Ishikawa (cell line): ENCODE measurements at regions not wholly inside any gene's neighbourhood (a gene's known extent, or its start where the extent isn't known, plus 50 kb on each side); places are given as distances from the start of the nearest gene placed in this dataset.

Source experiments
- CEBPB ChIP-seq: IDR thresholded peaks from 2 replicates; pipeline ENCODE4 v1.6.1; 2012
- CREB1 ChIP-seq: IDR thresholded peaks from 2 replicates; pipeline ENCODE4 v1.6.1; 2012; ENCODE audit warnings: low read depth
- EGR1 ChIP-seq: IDR thresholded peaks from 2 replicates; pipeline ENCODE4 v1.6.1; 2012
- EP300 ChIP-seq: IDR thresholded peaks from 2 replicates; pipeline ENCODE4 v1.6.1; 2012; ENCODE audit warnings: borderline replicate concordance
- FOXM1 ChIP-seq: IDR thresholded peaks from 2 replicates; pipeline ENCODE4 v1.6.1; 2012; ENCODE audit warnings: low read depth, borderline replicate concordance
- MAX ChIP-seq: IDR thresholded peaks from 2 replicates; pipeline ENCODE4 v1.6.1; 2012
- NFIC ChIP-seq: IDR thresholded peaks from 2 replicates; pipeline ENCODE4 v1.6.1; 2012
- RAD21 ChIP-seq: IDR thresholded peaks from 2 replicates; pipeline ENCODE4 v1.6.1; 2012; ENCODE audit warnings: low read depth
- REST ChIP-seq: IDR thresholded peaks from 2 replicates; pipeline ENCODE4 v1.6.1; 2012; ENCODE audit warnings: low read depth, mild to moderate bottlenecking
- TAF1 ChIP-seq: IDR thresholded peaks from 2 replicates; pipeline ENCODE4 v1.6.1; 2012; ENCODE audit warnings: low read depth, mild to moderate bottlenecking
- TCF12 ChIP-seq: IDR thresholded peaks from 2 replicates; pipeline ENCODE4 v1.6.1; 2012; ENCODE audit warnings: low read depth
- TEAD4 ChIP-seq: IDR thresholded peaks from 2 replicates; pipeline ENCODE4 v1.6.1; 2012
- USF1 ChIP-seq: IDR thresholded peaks from 2 replicates; pipeline ENCODE4 v1.6.1; 2012
- YY1 ChIP-seq: IDR thresholded peaks from 2 replicates; pipeline ENCODE4 v1.6.1; 2012; ENCODE audit warnings: low read depth
- ZBTB7A ChIP-seq: IDR thresholded peaks from 2 replicates; pipeline ENCODE4 v1.6.1; 2012; ENCODE audit warnings: low read depth

- TF ChIP-seq CREB1 (no peak), YY1 (peak; percentile 83), FOXM1 (no peak), ZBTB7A (no peak), USF1 (peak; percentile 91), MAX (no peak), RAD21 (peak; percentile 25), EP300 (no peak), REST (no peak)
These were observed 57.8 kb upstream of the HSPA9 start for GRCh38 chr5:138632900-138633489.

- TF ChIP-seq FOXM1 (no peak), MAX (no peak), TCF12 (no peak), TAF1 (no peak)
These were observed 56.1 kb upstream of the HSPA9 start for GRCh38 chr5:138631096-138631928.

GRCh38 chr5:138629392-138629791, 54.2 kb upstream of the HSPA9 start:
- TF ChIP-seq FOXM1: no peak
- TF ChIP-seq TCF12: no peak
- TF ChIP-seq USF1: no peak
- no peak for TF ChIP-seq EGR1
- no peak for TF ChIP-seq NFIC
- no peak for TF ChIP-seq ZBTB7A
- no peak for TF ChIP-seq RAD21
- TF ChIP-seq CEBPB: no peak
- no peak for TF ChIP-seq MAX
- no peak for TF ChIP-seq CREB1
- TF ChIP-seq TEAD4: no peak
- no peak for TF ChIP-seq YY1
- TF ChIP-seq TAF1: no peak
- TF ChIP-seq EP300: no peak
- no peak for TF ChIP-seq REST

- TF ChIP-seq CREB1 (no peak), NFIC (no peak), EP300 (no peak), TAF1 (no peak), TCF12 (no peak), MAX (no peak), YY1 (no peak), USF1 (no peak), ZBTB7A (no peak), CEBPB (no peak), FOXM1 (no peak), TEAD4 (no peak), RAD21 (no peak), REST (no peak), EGR1 (no peak)
These were observed 51.2 kb upstream of the HSPA9 start for GRCh38 chr5:138626333-138626944.
